Astrocyte (in vitro differentiated cells and primary cell): ENCODE measurements at regions not wholly inside any gene's neighbourhood (a gene's known extent, or its start where the extent isn't known, plus 50 kb on each side); places are given as distances from the start of the nearest gene placed in this dataset.

Source experiments
- DNase-seq: peaks from one replicate; pipeline ENCODE4 v3.0.0-alpha.2; 2010; ENCODE audit warnings: low read depth
- FAIRE-seq: peaks from 2 replicates; lab custom pipeline; 2011; peaks lifted over from hg19 to GRCh38; lab: Jason Lieb, UNC
- H2AFZ ChIP-seq: 2 replicates; pipeline ENCODE4 v1.6.0; 2012; ENCODE audit warnings: low read depth, low read length, inconsistent platforms
- H3K27ac ChIP-seq: 2 replicates; pipeline ENCODE4 v1.5.1; 2011; ENCODE audit warnings: low read depth, low read length, inconsistent platforms
- H3K27me3 ChIP-seq: 2 replicates; pipeline ENCODE4 v1.6.0; 2011; ENCODE audit warnings: low read length, inconsistent platforms; ENCODE audit not compliant: insufficient read depth
- H3K36me3 ChIP-seq: 2 replicates; pipeline ENCODE4 v1.5.1; 2011; ENCODE audit warnings: low read length, inconsistent platforms; ENCODE audit not compliant: insufficient read depth
- H3K4me1 ChIP-seq: 2 replicates; pipeline ENCODE4 v1.5.1; 2011; ENCODE audit warnings: low read length, inconsistent platforms; ENCODE audit not compliant: insufficient read depth
- H3K4me2 ChIP-seq: 2 replicates; pipeline ENCODE4 v1.6.0; 2012; ENCODE audit warnings: low read length, inconsistent platforms
- H3K4me3 ChIP-seq: 2 replicates; pipeline ENCODE4 v1.5.1; 2011; ENCODE audit warnings: low read depth, mild to moderate bottlenecking, low read length, inconsistent platforms; ENCODE audit not compliant: insufficient read depth
- H3K79me2 ChIP-seq: 2 replicates; pipeline ENCODE4 v1.6.0; 2012; ENCODE audit warnings: mild to moderate bottlenecking, low read length, inconsistent platforms; ENCODE audit not compliant: insufficient read depth
- H3K9ac ChIP-seq: 2 replicates; pipeline ENCODE4 v1.6.0; 2012; ENCODE audit warnings: mild to moderate bottlenecking, low read length, inconsistent platforms
- H3K9me3 ChIP-seq: 2 replicates; pipeline ENCODE4 v1.5.1; 2012; ENCODE audit warnings: low read depth, mild to moderate bottlenecking, low read length, inconsistent platforms; ENCODE audit not compliant: insufficient read depth
- H4K20me1 ChIP-seq: 2 replicates; pipeline ENCODE4 v1.6.0; 2012; ENCODE audit warnings: low read length, inconsistent platforms; ENCODE audit not compliant: insufficient read depth
- H3K27ac Mint-ChIP-seq: one replicate; pipeline ENCODE4 v1.8.0; 2021; ENCODE audit warnings: mild to moderate bottlenecking, mixed read lengths; ENCODE audit not compliant: unreplicated experiment
- H3K27me3 Mint-ChIP-seq: one replicate; pipeline ENCODE4 v1.8.0; 2021; ENCODE audit warnings: low read depth, mixed read lengths; ENCODE audit not compliant: unreplicated experiment
- H3K36me3 Mint-ChIP-seq: one replicate; pipeline ENCODE4 v1.8.0; 2021; ENCODE audit warnings: low read depth, mixed read lengths; ENCODE audit not compliant: unreplicated experiment
- H3K4me1 Mint-ChIP-seq: one replicate; pipeline ENCODE4 v1.8.0; 2021; ENCODE audit warnings: low read depth, mixed read lengths; ENCODE audit not compliant: unreplicated experiment
- H3K4me3 Mint-ChIP-seq: one replicate; pipeline ENCODE4 v1.8.0; 2021; ENCODE audit warnings: mild to moderate bottlenecking, moderate library complexity, mixed read lengths; ENCODE audit not compliant: unreplicated experiment
- H3K9me3 Mint-ChIP-seq: one replicate; pipeline ENCODE4 v1.8.0; 2021; ENCODE audit warnings: mild to moderate bottlenecking, mixed read lengths; ENCODE audit not compliant: unreplicated experiment
- CTCF ChIP-seq: IDR thresholded peaks from 2 replicates; pipeline ENCODE4 v1.5.1; 2011; ENCODE audit warnings: low read depth, mild to moderate bottlenecking, inconsistent platforms, low read length, moderate library complexity; ENCODE audit not compliant: insufficient read depth
- EZH2 ChIP-seq: IDR thresholded peaks from 2 replicates; pipeline ENCODE4 v1.6.1; 2012; ENCODE audit warnings: mild to moderate bottlenecking, low read length, inconsistent platforms; ENCODE audit not compliant: insufficient read depth

GRCh38 chr14:82725213-82725612 is 1191.6 kb upstream of the SEL1L start:
- Histone ChIP-seq H3K36me3 (no peaks in the 10 kb centered on the region), H3K27me3 (no peaks in the 10 kb centered on the region), H4K20me1 (no peaks in the 10 kb centered on the region), H3K9ac (no peak overlapping the region), H2AFZ (no peak overlapping the region), H3K4me2 (no peak overlapping the region), H3K9me3 (peaks cover 3% of the 10 kb centered on the region), H3K4me3 (no peak overlapping the region), H3K4me1 (peaks cover 5% of the 10 kb centered on the region), H3K27ac (no peak overlapping the region), H3K79me2 (no peaks in the 10 kb centered on the region)
- Mint-ChIP-seq H3K27ac (no peak overlapping the region), H3K36me3 (no peaks in the 10 kb centered on the region), H3K4me1 (no peaks in the 10 kb centered on the region), H3K4me3 (no peak overlapping the region), H3K27me3 (no peaks in the 10 kb centered on the region), H3K9me3 (peaks cover 3% of the 10 kb centered on the region)
- FAIRE-seq (no peak), DNase-seq (peak; percentile 1)
- TF ChIP-seq CTCF, result no peak
- no peak for TF ChIP-seq EZH2

- H3K9me3 Mint-ChIP-seq, result no peaks in the 10 kb centered on the region
- Histone ChIP-seq H4K20me1 (no peaks in the 10 kb centered on the region), H2AFZ (no peak overlapping the region), H3K9ac (no peak overlapping the region), H3K27ac (no peak overlapping the region), H3K4me2 (no peak overlapping the region), H3K79me2 (no peaks in the 10 kb centered on the region), H3K27me3 (no peaks in the 10 kb centered on the region), H3K9me3 (no peaks in the 10 kb centered on the region), H3K36me3 (no peaks in the 10 kb centered on the region), H3K4me3 (no peak overlapping the region), H3K4me1 (no peaks in the 10 kb centered on the region)
- H3K27ac Mint-ChIP-seq, result no peak overlapping the region
- no peak for TF ChIP-seq EZH2
- no peak for TF ChIP-seq CTCF
- no peak overlapping the region for H3K4me3 Mint-ChIP-seq
- no peaks in the 10 kb centered on the region for H3K27me3 Mint-ChIP-seq
- no peaks in the 10 kb centered on the region for H3K4me1 Mint-ChIP-seq
- no peaks in the 10 kb centered on the region for H3K36me3 Mint-ChIP-seq
- no peak for DNase-seq
- no peak for FAIRE-seq
These were observed 1197.9 kb upstream of the SEL1L start for GRCh38 chr14:82731526-82731925.

GRCh38 chr14:82740547-82740946 is 1206.9 kb upstream of the SEL1L start:
- Mint-ChIP-seq H3K27ac (no peak overlapping the region), H3K27me3 (no peaks in the 10 kb centered on the region), H3K36me3 (no peaks in the 10 kb centered on the region), H3K4me3 (no peak overlapping the region), H3K4me1 (peaks cover 3% of the 10 kb centered on the region), H3K9me3 (no peaks in the 10 kb centered on the region)
- Histone ChIP-seq H4K20me1 (no peaks in the 10 kb centered on the region), H3K27me3 (no peaks in the 10 kb centered on the region), H3K9me3 (no peaks in the 10 kb centered on the region), H2AFZ (no peak overlapping the region), H3K36me3 (no peaks in the 10 kb centered on the region), H3K27ac (no peak overlapping the region), H3K9ac (no peak overlapping the region), H3K4me2 (no peak overlapping the region), H3K4me3 (no peak overlapping the region), H3K79me2 (no peaks in the 10 kb centered on the region), H3K4me1 (no peaks in the 10 kb centered on the region)
- DNase-seq, result no peak
- no peak for FAIRE-seq
- no peak for TF ChIP-seq EZH2
- TF ChIP-seq CTCF, result no peak
